Prostate gland (tissue), 2 donors: ENCODE measurements at regions not wholly inside any gene's neighbourhood (a gene's known extent, or its start where the extent isn't known, plus 50 kb on each side); places are given as distances from the start of the nearest gene placed in this dataset.

Experiments used
- DNase-seq: peaks from one replicate; pipeline ENCODE4 v3.0.0-alpha.2; 2019; ENCODE audit warnings: low spot score
- H3K27ac ChIP-seq, 2 donors: fragments of 200-600 bp; sonication (generic); 2 replicates each; pipeline ENCODE4 v1.5.1; 2017 to 2019
- H3K27me3 ChIP-seq: fragments of 200-600 bp; sonication (generic); replicated peaks from 2 replicates; pipeline ENCODE4 v1.5.1; 2019; ENCODE audit not compliant: insufficient read depth
- H3K36me3 ChIP-seq, 2 donors: fragments of 200-600 bp; sonication (generic); 1 replicate in 1 of 2; 2 replicates in 1 of 2; pipeline versions ENCODE4 v1.5.1 to v1.8.1; 2017 to 2019
- H3K4me1 ChIP-seq: fragments of 200-600 bp; sonication (generic); replicated peaks from 2 replicates; pipeline ENCODE4 v1.5.1; 2019
- H3K4me3 ChIP-seq, 2 donors: fragments of 200-600 bp; sonication (generic); 2 replicates each; pipeline ENCODE4 v1.5.1; 2017 to 2019
- H3K9me3 ChIP-seq: fragments of 200-600 bp; sonication (generic); 2 replicates; pipeline ENCODE4 v1.5.1; 2017
- CTCF ChIP-seq, 4 experiments: fragments of 200-600 bp in 2 of 4; fragments of 450-650 bp in 2 of 4; sonication (generic) in 2 of 4; IDR thresholded peaks; 1 replicate in 3 of 4; 2 replicates in 1 of 4; pipeline ENCODE4 v1.5.1; 2016 to 2019; ENCODE audit warnings: antibody characterized with exemption in 4 of 4, mild to moderate bottlenecking in 2 of 4, moderate library complexity in 2 of 4
- POLR2A ChIP-seq: fragments of 450-650 bp; IDR thresholded peaks from one replicate; pipeline ENCODE4 v1.6.1; 2016; ENCODE audit warnings: antibody characterized with exemption, mild to moderate bottlenecking
- POLR2AphosphoS5 ChIP-seq: sonication (generic); formaldehyde crosslinking; IDR thresholded peaks from one replicate; pipeline ENCODE4 v1.6.1; 2017; ENCODE audit warnings: antibody characterized with exemption
- WGBS: methylation state at CpG from one replicate; pipeline ENCODE4 v1.1.5; 2018; 5-methylcytosine and 5-hydroxymethylcytosine counted together
- intact Hi-C: fragments of 100-400 bp; cut with DNase I; formaldehyde crosslinking; loops from one replicate; pipeline ENCODE4 v1.14.2; 2022

DNA sequence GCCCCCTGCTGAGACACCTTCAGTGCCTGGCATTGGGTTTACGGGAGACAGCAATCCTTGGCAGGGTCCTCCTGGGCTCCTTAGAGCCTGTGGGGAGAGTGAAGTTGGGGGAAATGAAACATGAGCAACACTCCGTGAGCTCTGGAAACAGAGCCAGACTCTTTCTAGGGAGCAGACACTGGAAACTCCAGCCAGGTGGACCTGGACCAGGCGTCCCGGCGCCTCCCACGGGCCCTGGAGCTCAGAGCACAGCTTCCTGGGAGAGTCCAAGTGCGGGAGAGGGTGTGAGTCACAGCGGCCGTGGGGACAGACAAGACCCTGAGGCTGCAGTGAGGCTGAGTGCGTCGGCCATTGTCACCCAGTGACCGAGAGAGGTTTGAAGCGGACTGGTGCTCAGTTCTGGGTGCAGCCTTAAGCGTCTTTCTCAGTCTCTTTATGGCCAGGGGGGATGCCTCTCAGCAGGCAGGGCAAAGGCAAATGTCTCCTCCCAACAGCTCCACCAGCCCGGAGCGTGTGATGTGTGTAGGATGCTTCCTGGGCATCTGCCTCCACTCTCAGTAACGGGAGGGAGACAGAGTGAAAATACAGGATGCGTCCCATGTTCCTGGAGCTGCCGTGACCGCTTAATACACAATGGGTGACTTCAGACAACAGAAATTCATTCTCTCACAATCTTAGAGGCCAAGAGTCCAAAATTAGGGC lies 399.2 kb downstream of the SHANK2 start:
- intact Hi-C loops = no loop called here
- WGBS = 48% methylated on average over 20 of the region's 20 CpGs
- H3K4me3 ChIP-seq = no peak overlapping the region
- TF ChIP-seq CTCF (IDR thresholded peaks at IDR 0.05) = no peak
- no peak for TF ChIP-seq POLR2AphosphoS5
- no peak for TF ChIP-seq POLR2A
- no peak for DNase-seq
- no peak overlapping the region for H3K27ac ChIP-seq
- no peaks in the 10 kb centered on the region for H3K9me3 ChIP-seq
- no peaks in the 10 kb centered on the region for H3K36me3 ChIP-seq
- H3K4me1 ChIP-seq = no peaks in the 10 kb centered on the region
- no peaks in the 10 kb centered on the region for H3K27me3 ChIP-seq

GRCh38 chr11:70853770-70854108 lies 398.6 kb downstream of the SHANK2 start:
- Histone ChIP-seq H3K36me3 (no peaks in the 10 kb centered on the region), H3K27ac (no peak overlapping the region), H3K9me3 (no peaks in the 10 kb centered on the region), H3K4me3 (no peak overlapping the region), H3K27me3 (no peaks in the 10 kb centered on the region), H3K4me1 (no peaks in the 10 kb centered on the region)
- no peak for DNase-seq
- 74% methylated on average over 2 of the region's 2 CpGs for WGBS
- intact Hi-C loops = no loop called here
- TF ChIP-seq CTCF (IDR thresholded peaks at IDR 0.05) = no peak

GRCh38 chr11:70854201-70854600 lies 398.2 kb downstream of the SHANK2 start:
- H3K4me3 ChIP-seq = no peak overlapping the region
- TF ChIP-seq POLR2A (no peak), CTCF (IDR thresholded peaks at IDR 0.05) (no peak), POLR2AphosphoS5 (no peak)
- DNase-seq = no peak

DNA sequence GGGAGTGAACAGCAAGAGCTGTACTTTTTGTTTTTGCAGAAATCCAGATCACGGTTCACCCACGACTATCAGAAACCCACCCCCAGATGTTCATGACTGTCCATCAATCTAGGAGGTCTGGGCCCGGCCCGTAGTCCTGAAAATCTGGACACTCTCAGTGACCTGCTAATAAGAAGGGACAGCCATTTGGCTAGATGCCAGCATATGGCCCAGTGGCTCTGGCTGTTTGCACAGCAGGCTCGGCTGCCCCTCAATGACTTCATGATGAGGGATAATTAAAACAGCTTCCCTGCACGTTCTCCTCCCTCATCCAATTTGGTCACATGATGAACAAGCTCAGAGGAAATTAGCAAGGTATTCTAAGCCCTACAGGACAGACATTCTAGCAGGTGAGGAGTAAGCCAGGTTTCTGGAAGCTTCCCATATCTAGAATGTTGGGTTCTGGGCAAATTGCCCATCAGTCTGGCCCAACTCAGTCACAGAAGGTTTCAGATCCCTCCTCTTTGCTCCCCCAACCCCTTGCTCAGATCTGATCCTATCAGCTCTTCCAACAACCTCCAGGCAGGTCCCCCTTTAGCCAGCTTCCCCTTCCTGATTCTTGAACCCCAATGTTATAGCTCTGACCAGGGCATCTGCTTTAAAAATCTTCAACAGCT lies 397.3 kb downstream of the SHANK2 start:
- Histone ChIP-seq H3K27me3 (no peaks in the 10 kb centered on the region), H3K4me3 (no peak overlapping the region), H3K9me3 (no peaks in the 10 kb centered on the region), H3K36me3 (no peaks in the 10 kb centered on the region), H3K27ac (no peak overlapping the region), H3K4me1 (no peaks in the 10 kb centered on the region)
- WGBS = 71% methylated on average over 6 of the region's 6 CpGs
- intact Hi-C loops = no loop called here
- DNase-seq = no peak
- TF ChIP-seq CTCF (IDR thresholded peaks at IDR 0.05) (no peak), POLR2AphosphoS5 (no peak), POLR2A (no peak)

More at GRCh38 chr11:70854201-70854600, 398.2 kb downstream of the SHANK2 start:
- no peak overlapping the region for H3K27ac ChIP-seq
- H3K27me3 ChIP-seq = no peaks in the 10 kb centered on the region
- no peaks in the 10 kb centered on the region for H3K36me3 ChIP-seq
- intact Hi-C loops = no loop called here
- H3K9me3 ChIP-seq = no peaks in the 10 kb centered on the region
- H3K4me1 ChIP-seq = no peaks in the 10 kb centered on the region
- WGBS = 98% methylated on average over 3 of the region's 3 CpGs

- no peaks in the 10 kb centered on the region for H3K9me3 ChIP-seq
- no peaks in the 10 kb centered on the region for H3K27me3 ChIP-seq
- intact Hi-C loops = no loop called here
- 90% methylated on average over 3 of the region's 3 CpGs for WGBS
- no peak overlapping the region for H3K4me3 ChIP-seq
- DNase-seq = no peak
- no peaks in the 10 kb centered on the region for H3K4me1 ChIP-seq
- H3K27ac ChIP-seq = no peak overlapping the region
- TF ChIP-seq POLR2AphosphoS5 (no peak), POLR2A (no peak), CTCF (IDR thresholded peaks at IDR 0.05) (no peak)
- no peaks in the 10 kb centered on the region for H3K36me3 ChIP-seq
Measured at GRCh38 chr11:70857894-70858293, 394.5 kb downstream of the SHANK2 start.
